Activated naive CD8-positive, alpha-beta T cell treated with anti-CD3 and anti-CD28 coated beads for 36 hours (primary cell): ENCODE measurements at regions not wholly inside any gene's neighbourhood (a gene's known extent, or its start where the extent isn't known, plus 50 kb on each side); places are given as distances from the start of the nearest gene placed in this dataset.
A peak's percentile ranks its signal among the peaks of the same experiment; 100 is the strongest.

Experiments used
- DNase-seq: peaks from one replicate; pipeline ENCODE4 v3.0.0; 2021
- H3K27ac Mint-ChIP-seq: one replicate; pipeline ENCODE4 v1.8.0; 2022; ENCODE audit warnings: mild to moderate bottlenecking, moderate library complexity, mixed read lengths
- H3K27me3 Mint-ChIP-seq: one replicate; pipeline ENCODE4 v1.8.0; 2022; ENCODE audit warnings: mild to moderate bottlenecking, mixed read lengths
- H3K36me3 Mint-ChIP-seq: one replicate; pipeline ENCODE4 v1.8.0; 2021; ENCODE audit warnings: mild to moderate bottlenecking, mixed read lengths
- H3K4me1 Mint-ChIP-seq: one replicate; pipeline ENCODE4 v1.8.0; 2021; ENCODE audit warnings: mixed read lengths
- H3K4me3 Mint-ChIP-seq: one replicate; pipeline ENCODE4 v1.8.0; 2022; ENCODE audit warnings: mild to moderate bottlenecking, moderate library complexity, mixed read lengths
- H3K9me3 Mint-ChIP-seq: one replicate; pipeline ENCODE4 v1.8.0; 2022; ENCODE audit warnings: mixed read lengths

GRCh38 chr13:97573011-97573410, 139.0 kb downstream of the RAP2A start:
- H3K27ac Mint-ChIP-seq = no peak overlapping the region
- H3K4me3 Mint-ChIP-seq = no peak overlapping the region
- no peaks in the 10 kb centered on the region for H3K9me3 Mint-ChIP-seq
- peaks cover 8% of the 10 kb centered on the region for H3K27me3 Mint-ChIP-seq
- no peaks in the 10 kb centered on the region for H3K4me1 Mint-ChIP-seq
- DNase-seq = no peak
- H3K36me3 Mint-ChIP-seq = no peaks in the 10 kb centered on the region

DNA sequence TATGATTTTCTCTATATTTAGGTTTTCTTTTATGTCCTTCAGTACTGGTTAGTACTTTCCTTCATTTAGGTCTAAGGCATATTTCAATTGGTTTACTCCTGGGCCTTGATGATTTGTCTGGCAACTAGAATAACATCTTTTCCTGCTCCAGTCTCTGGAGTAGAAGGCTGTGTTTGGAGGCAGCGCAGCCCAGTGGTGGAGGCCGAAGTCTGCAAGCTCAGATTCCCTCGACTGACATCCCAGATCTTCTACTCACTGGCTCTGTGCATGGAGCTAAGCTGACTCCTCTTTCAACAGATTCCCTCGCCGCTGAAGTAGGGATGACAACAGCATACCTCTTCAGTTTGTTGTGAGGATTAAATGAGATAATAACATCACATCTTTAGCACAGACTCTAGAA, 141.0 kb downstream of the RAP2A start:
- peaks cover 4% of the 10 kb centered on the region for H3K27me3 Mint-ChIP-seq
- DNase-seq = peak; percentile 3
- H3K4me1 Mint-ChIP-seq = no peaks in the 10 kb centered on the region
- no peaks in the 10 kb centered on the region for H3K36me3 Mint-ChIP-seq
- no peaks in the 10 kb centered on the region for H3K9me3 Mint-ChIP-seq
- H3K27ac Mint-ChIP-seq = no peak overlapping the region
- H3K4me3 Mint-ChIP-seq = no peak overlapping the region

- Mint-ChIP-seq H3K4me1 (no peaks in the 10 kb centered on the region), H3K27me3 (no peaks in the 10 kb centered on the region), H3K9me3 (no peaks in the 10 kb centered on the region), H3K27ac (no peak overlapping the region), H3K36me3 (no peaks in the 10 kb centered on the region), H3K4me3 (no peak overlapping the region)
- no peak for DNase-seq
These were observed 143.1 kb downstream of the RAP2A start for GRCh38 chr13:97577026-97577425.

DNA sequence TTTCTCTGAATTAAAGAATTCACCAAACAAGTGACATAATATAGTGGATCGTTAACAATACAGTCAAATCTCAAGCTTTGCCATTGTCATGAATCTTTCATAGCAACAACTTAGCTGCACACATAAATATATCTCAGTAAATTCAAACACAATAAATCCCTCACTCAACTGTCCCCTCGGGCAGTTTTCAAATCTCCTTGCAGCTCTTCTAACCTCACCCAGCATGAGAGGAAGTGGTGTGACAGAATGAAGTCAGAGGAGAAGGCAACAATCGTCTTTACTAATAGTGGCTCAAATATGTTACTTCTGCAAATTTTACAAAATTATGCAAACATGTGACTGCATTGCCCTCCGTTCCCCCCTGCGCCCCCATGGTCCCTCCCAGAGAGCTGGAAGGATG, 148.2 kb downstream of the RAP2A start:
- DNase-seq = no peak
- Mint-ChIP-seq H3K36me3 (no peaks in the 10 kb centered on the region), H3K27ac (no peak overlapping the region), H3K4me1 (no peaks in the 10 kb centered on the region), H3K4me3 (no peak overlapping the region), H3K9me3 (no peaks in the 10 kb centered on the region), H3K27me3 (peaks cover 9% of the 10 kb centered on the region)

DNA sequence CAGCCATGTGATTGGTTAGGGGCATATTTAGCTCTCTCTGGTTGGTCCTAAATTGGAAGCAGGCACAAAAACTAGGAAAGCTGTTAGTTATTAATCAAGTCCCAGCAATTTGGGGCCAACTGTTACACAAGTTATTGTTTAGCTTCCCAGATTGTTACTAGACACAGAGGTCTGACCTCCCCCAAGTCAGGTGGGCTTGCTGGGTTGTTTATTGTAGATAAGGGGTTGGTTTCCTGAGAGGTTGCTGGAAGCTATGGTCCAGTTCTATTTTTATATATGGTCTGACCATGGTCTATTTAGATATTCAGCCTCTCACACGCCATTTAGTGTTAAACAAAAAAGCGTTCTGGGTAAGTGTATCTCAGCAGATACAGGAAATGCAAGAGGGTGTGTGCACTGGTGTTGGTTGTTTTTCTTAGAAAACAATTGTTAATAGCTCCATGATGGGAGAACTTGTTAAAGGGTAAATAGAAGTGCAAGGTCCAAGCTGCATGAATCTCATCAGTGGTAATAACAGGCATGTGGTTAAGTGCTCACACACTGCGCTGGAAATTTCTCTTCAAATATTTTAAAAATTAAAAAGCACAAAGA, 150.0 kb downstream of the RAP2A start:
- Mint-ChIP-seq H3K36me3 (no peaks in the 10 kb centered on the region), H3K9me3 (no peaks in the 10 kb centered on the region), H3K4me1 (no peaks in the 10 kb centered on the region), H3K27ac (no peak overlapping the region), H3K27me3 (peaks cover 14% of the 10 kb centered on the region), H3K4me3 (no peak overlapping the region)
- no peak for DNase-seq

DNA sequence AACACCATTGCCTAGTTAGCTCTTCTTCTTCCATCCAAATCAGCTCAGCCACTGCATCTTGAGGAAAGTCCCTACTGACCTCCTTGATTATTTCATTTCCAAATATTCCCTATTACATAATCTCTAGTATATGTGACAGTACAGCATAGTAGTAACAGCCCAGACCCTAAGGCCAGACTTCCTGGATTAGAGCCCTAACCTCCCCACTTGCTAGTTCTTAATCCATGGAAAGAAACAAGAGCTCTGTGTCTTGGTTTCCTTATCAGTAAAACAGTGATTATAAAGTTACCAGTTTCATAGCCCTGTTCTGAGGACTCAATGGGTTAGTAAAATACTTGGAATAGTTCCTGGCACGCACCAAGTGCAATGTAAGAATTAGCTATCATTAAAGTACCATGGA, 153.0 kb downstream of the RAP2A start:
- DNase-seq = no peak
- H3K27ac Mint-ChIP-seq = no peak overlapping the region
- no peaks in the 10 kb centered on the region for H3K9me3 Mint-ChIP-seq
- H3K4me1 Mint-ChIP-seq = no peaks in the 10 kb centered on the region
- no peak overlapping the region for H3K4me3 Mint-ChIP-seq
- H3K36me3 Mint-ChIP-seq = no peaks in the 10 kb centered on the region
- H3K27me3 Mint-ChIP-seq = peaks cover 14% of the 10 kb centered on the region

GRCh38 chr13:97588993-97589392, 155.0 kb downstream of the RAP2A start:
- Mint-ChIP-seq H3K36me3 (no peaks in the 10 kb centered on the region), H3K4me3 (no peak overlapping the region), H3K9me3 (no peaks in the 10 kb centered on the region), H3K27me3 (peaks cover 17% of the 10 kb centered on the region), H3K4me1 (no peaks in the 10 kb centered on the region), H3K27ac (no peak overlapping the region)
- no peak for DNase-seq

GRCh38 chr13:97600458-97601075, 166.6 kb downstream of the RAP2A start:
- Mint-ChIP-seq H3K4me1 (no peaks in the 10 kb centered on the region), H3K36me3 (no peaks in the 10 kb centered on the region), H3K27me3 (peaks cover 13% of the 10 kb centered on the region), H3K9me3 (no peaks in the 10 kb centered on the region), H3K4me3 (no peak overlapping the region), H3K27ac (no peak overlapping the region)
- no peak for DNase-seq

GRCh38 chr13:97615266-97615665, 181.3 kb downstream of the RAP2A start:
- DNase-seq = no peak
- H3K36me3 Mint-ChIP-seq = no peaks in the 10 kb centered on the region
- no peak overlapping the region for H3K4me3 Mint-ChIP-seq
- no peak overlapping the region for H3K27ac Mint-ChIP-seq
- no peaks in the 10 kb centered on the region for H3K4me1 Mint-ChIP-seq
- H3K27me3 Mint-ChIP-seq = peaks cover 19% of the 10 kb centered on the region
- H3K9me3 Mint-ChIP-seq = no peaks in the 10 kb centered on the region

GRCh38 chr13:97616385-97616784, 182.4 kb downstream of the RAP2A start:
- Mint-ChIP-seq H3K27ac (no peak overlapping the region), H3K4me3 (no peak overlapping the region), H3K27me3 (peaks cover 19% of the 10 kb centered on the region), H3K36me3 (no peaks in the 10 kb centered on the region), H3K4me1 (no peaks in the 10 kb centered on the region), H3K9me3 (no peaks in the 10 kb centered on the region)
- no peak for DNase-seq

- Mint-ChIP-seq H3K9me3 (no peaks in the 10 kb centered on the region), H3K27ac (no peak overlapping the region), H3K4me3 (no peak overlapping the region), H3K4me1 (no peaks in the 10 kb centered on the region), H3K27me3 (peaks cover 19% of the 10 kb centered on the region), H3K36me3 (no peaks in the 10 kb centered on the region)
- no peak for DNase-seq
These were observed 187.1 kb downstream of the RAP2A start for GRCh38 chr13:97621025-97621424.

GRCh38 chr13:97621631-97622030, 187.7 kb downstream of the RAP2A start:
- Mint-ChIP-seq H3K4me1 (no peaks in the 10 kb centered on the region), H3K4me3 (no peak overlapping the region), H3K27ac (no peak overlapping the region), H3K27me3 (peaks cover 19% of the 10 kb centered on the region), H3K36me3 (no peaks in the 10 kb centered on the region), H3K9me3 (no peaks in the 10 kb centered on the region)
- DNase-seq = no peak

GRCh38 chr13:97627566-97627965, 193.6 kb downstream of the RAP2A start:
- no peaks in the 10 kb centered on the region for H3K9me3 Mint-ChIP-seq
- no peak overlapping the region for H3K27ac Mint-ChIP-seq

DNA sequence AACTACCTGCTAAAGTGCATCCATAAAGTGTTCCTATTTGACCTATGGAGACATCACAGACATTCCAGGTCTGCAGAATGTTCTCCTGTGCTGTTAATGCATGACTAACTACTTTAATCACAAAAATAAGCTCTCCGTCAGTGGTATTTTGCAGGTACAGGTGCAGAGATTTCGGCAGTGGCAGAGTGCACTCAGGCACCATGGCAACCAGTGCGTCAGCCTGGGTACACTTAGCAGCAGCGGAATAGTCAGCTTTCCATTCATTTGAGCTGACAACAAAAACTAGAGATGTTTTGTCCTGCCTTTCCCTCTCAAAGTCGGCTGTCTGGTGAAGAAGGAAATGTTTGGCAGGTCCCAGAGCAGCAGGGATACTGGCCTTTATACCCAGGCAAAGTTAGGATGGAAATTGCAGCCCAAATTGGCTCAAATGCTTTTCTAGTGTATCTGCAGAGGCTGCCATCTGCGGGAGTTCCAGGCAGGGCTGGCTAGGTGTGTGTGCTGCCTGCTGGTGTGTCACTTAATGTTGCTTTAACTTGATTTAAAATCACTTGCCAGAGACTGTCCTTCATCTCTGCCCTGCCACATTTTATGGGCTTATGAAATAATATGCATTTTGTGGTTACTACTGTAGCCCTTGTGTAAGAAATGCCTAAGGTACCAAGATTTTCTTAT, 195.8 kb downstream of the RAP2A start:
- Mint-ChIP-seq H3K4me3 (no peak overlapping the region), H3K4me1 (no peaks in the 10 kb centered on the region), H3K36me3 (no peaks in the 10 kb centered on the region), H3K9me3 (peaks cover 5% of the 10 kb centered on the region), H3K27me3 (peaks cover 11% of the 10 kb centered on the region), H3K27ac (no peak overlapping the region)
- DNase-seq = no peak

More at GRCh38 chr13:97627566-97627965, 193.6 kb downstream of the RAP2A start:
- Mint-ChIP-seq H3K36me3 (no peaks in the 10 kb centered on the region), H3K27me3 (peaks cover 3% of the 10 kb centered on the region), H3K4me3 (no peak overlapping the region), H3K4me1 (no peaks in the 10 kb centered on the region)
- DNase-seq = no peak

- no peaks in the 10 kb centered on the region for H3K36me3 Mint-ChIP-seq
- no peak for DNase-seq
- H3K27me3 Mint-ChIP-seq = peaks cover 11% of the 10 kb centered on the region
- H3K4me1 Mint-ChIP-seq = no peaks in the 10 kb centered on the region
- peaks cover 5% of the 10 kb centered on the region for H3K9me3 Mint-ChIP-seq
- no peak overlapping the region for H3K27ac Mint-ChIP-seq
- H3K4me3 Mint-ChIP-seq = no peak overlapping the region
These were observed 196.8 kb downstream of the RAP2A start for GRCh38 chr13:97630725-97631124.

DNA sequence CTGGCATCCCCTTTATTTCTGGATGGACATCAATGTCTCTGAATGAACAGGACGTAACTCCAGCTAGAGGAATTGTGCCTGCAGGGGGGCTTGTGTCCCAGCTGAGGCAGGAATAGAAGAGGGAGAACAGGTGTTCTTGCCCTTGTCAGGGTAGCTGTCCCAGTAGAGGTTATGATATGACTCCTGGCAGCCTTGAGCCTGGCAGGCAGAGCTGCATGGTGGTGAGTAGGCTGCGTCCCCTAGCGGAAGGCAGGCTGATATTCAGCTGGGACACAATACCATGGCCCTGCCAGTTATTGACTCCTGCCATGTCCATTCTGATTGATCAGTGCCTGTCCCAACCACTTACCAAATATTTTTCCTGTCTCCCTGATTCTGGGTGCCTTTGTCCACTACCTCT, 197.2 kb downstream of the RAP2A start:
- no peak overlapping the region for H3K4me3 Mint-ChIP-seq
- H3K9me3 Mint-ChIP-seq = peaks cover 5% of the 10 kb centered on the region
- no peak overlapping the region for H3K27ac Mint-ChIP-seq
- H3K36me3 Mint-ChIP-seq = no peaks in the 10 kb centered on the region
- DNase-seq = no peak
- no peaks in the 10 kb centered on the region for H3K4me1 Mint-ChIP-seq
- peaks cover 11% of the 10 kb centered on the region for H3K27me3 Mint-ChIP-seq
